ENCODE measurements at regions not wholly inside any gene's neighbourhood (a gene's known extent, or its start where the extent isn't known, plus 50 kb on each side); places are given as distances from the start of the nearest gene placed in this dataset.
"Not testable (repeated sequence)": the region's sequence is repeated elsewhere in the genome, so short reads cannot be mapped to it uniquely, and the experiment has no call there.

DNA sequence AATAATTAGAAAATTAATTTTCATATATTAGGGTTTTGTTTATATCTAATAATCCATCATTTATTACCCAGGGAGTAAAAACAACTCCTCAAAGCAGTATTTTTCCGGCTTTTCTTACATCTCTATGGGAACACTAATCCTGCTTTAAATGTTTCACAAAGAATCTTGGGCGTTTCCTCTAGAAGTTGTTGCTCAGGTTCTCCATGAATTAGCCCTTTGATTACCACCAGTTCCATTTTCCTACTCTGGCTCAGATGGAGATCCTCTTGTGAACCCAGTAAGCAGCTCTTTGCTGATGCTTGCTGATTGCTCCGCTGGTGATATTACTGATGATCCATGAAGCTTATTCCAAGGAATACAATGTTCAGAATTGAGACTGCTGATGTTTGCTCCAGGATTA lies 78.5 kb upstream of the PKP2 start:
- Histone ChIP-seq H3K4ac (ENCODE audit: low read length) (no peak overlapping the region), H3K23ac (ENCODE audit: low read depth, low read length, poor library complexity) (no peak overlapping the region), H2BK12ac (ENCODE audit: low read length) (no peak overlapping the region), H3K36me3 (replicated peaks in 1 of 2; ENCODE audit: control insufficient read depth in 2 of 2, insufficient read depth in 2 of 2, low read length in 2 of 2) (no peaks in the 10 kb centered on the region), H3K4me3 (ENCODE audit: low read length in 2 of 2) (no peak overlapping the region), H3K14ac (ENCODE audit: low read length) (no peak overlapping the region), H2AK5ac (ENCODE audit: low read depth, low read length) (no peak overlapping the region), H2AFZ (ENCODE audit: low read length) (no peak overlapping the region), H2BK15ac (ENCODE audit: low read length) (no peak overlapping the region), H3K4me2 (ENCODE audit: insufficient read depth, low read length, poor library complexity, severe bottlenecking) (no peak overlapping the region), H3K9ac (ENCODE audit: low read depth, low read length, poor library complexity) (no peak overlapping the region), H4K91ac (ENCODE audit: low read depth, low read length, poor library complexity) (no peak overlapping the region), H3K27ac (replicated peaks; ENCODE audit: low read length) (no peak overlapping the region), H3K18ac (ENCODE audit: low read length) (no peak overlapping the region), H4K8ac (ENCODE audit: low read depth, low read length) (no peak overlapping the region), H3K79me1 (ENCODE audit: low read depth, low read length) (no peaks in the 10 kb centered on the region), H2BK120ac (ENCODE audit: low read depth, low read length) (no peak overlapping the region), H3K27me3 (ENCODE audit: control insufficient read depth in 3 of 3, insufficient read depth in 3 of 3, low read depth in 1 of 3, low read length in 3 of 3) (no peaks in the 10 kb centered on the region), H2BK5ac (ENCODE audit: low read length) (no peak overlapping the region), H3K9me3 (replicated peaks in 1 of 2; ENCODE audit: control insufficient read depth in 2 of 2, insufficient read depth in 1 of 2, low read depth in 1 of 2, low read length in 2 of 2) (no peaks in the 10 kb centered on the region), H3K4me1 (ENCODE audit: control insufficient read depth in 2 of 2, insufficient read depth in 1 of 2, low read depth in 1 of 2, low read length in 2 of 2) (no peaks in the 10 kb centered on the region)
- whole genome bisulfite sequencing, 2 donors (ENCODE audit: extremely low coverage in 2 of 2, insufficient read length in 2 of 2, insufficient replicate concordance in 1 of 2): no CpG with 5 or more reads among the region's 3 CpGs
- DNase-seq (ENCODE audit: low spot score): no peak

DNA sequence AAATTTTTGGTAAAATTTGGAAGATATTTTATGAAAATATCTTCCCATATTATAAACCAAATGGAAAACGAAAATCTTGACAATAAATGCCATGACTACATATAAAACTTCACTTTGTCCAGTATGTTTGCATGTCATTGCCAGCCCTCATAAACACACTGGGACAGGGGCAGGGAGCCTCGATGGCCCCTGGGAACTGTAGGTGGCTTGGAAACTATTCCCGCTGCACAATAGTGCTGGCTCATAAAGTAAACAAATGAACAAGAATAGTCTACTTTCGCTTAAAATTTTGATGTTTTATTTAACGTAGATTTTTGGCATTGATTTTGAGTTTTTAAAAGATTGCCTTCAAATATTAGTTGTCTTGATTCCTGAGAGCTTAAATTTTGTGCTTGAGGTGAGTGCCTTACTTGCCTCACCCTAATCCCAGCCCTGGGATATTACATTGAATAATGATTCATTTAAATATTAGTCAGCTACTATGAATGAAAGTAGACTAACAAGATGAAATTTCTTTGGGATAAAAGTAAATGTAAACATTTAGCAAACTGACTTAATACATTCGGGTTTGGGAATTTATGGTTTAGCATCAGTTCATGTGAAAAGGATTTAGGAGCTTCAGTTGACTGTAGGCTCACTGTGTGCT lies 74.0 kb upstream of the PKP2 start:
- Histone ChIP-seq H3K79me1 (ENCODE audit: low read depth, low read length) (no peaks in the 10 kb centered on the region), H3K23ac (ENCODE audit: low read depth, low read length, poor library complexity) (no peak overlapping the region), H2BK15ac (ENCODE audit: low read length) (no peak overlapping the region), H4K8ac (ENCODE audit: low read depth, low read length) (no peak overlapping the region), H3K9ac (ENCODE audit: low read depth, low read length, poor library complexity) (no peak overlapping the region), H3K27ac (replicated peaks; ENCODE audit: low read length) (no peak overlapping the region), H3K18ac (ENCODE audit: low read length) (no peak overlapping the region), H3K9me3 (replicated peaks in 1 of 2; ENCODE audit: control insufficient read depth in 2 of 2, insufficient read depth in 1 of 2, low read depth in 1 of 2, low read length in 2 of 2) (no peaks in the 10 kb centered on the region), H3K36me3 (replicated peaks in 1 of 2; ENCODE audit: control insufficient read depth in 2 of 2, insufficient read depth in 2 of 2, low read length in 2 of 2) (no peaks in the 10 kb centered on the region), H4K91ac (ENCODE audit: low read depth, low read length, poor library complexity) (no peak overlapping the region), H3K4me2 (ENCODE audit: insufficient read depth, low read length, poor library complexity, severe bottlenecking) (no peak overlapping the region), H3K4ac (ENCODE audit: low read length) (no peak overlapping the region), H3K27me3 (ENCODE audit: control insufficient read depth in 3 of 3, insufficient read depth in 3 of 3, low read depth in 1 of 3, low read length in 3 of 3) (no peaks in the 10 kb centered on the region), H2BK120ac (ENCODE audit: low read depth, low read length) (no peak overlapping the region), H2AK5ac (ENCODE audit: low read depth, low read length) (no peak overlapping the region), H3K14ac (ENCODE audit: low read length) (no peak overlapping the region), H3K4me3 (ENCODE audit: low read length in 2 of 2) (no peak overlapping the region), H3K4me1 (ENCODE audit: control insufficient read depth in 2 of 2, insufficient read depth in 1 of 2, low read depth in 1 of 2, low read length in 2 of 2) (no peaks in the 10 kb centered on the region), H2BK12ac (ENCODE audit: low read length) (no peak overlapping the region), H2BK5ac (ENCODE audit: low read length) (no peak overlapping the region), H2AFZ (ENCODE audit: low read length) (no peak overlapping the region)
- DNase-seq (ENCODE audit: low spot score): no peak
- WGBS, 2 donors (ENCODE audit: extremely low coverage in 2 of 2, insufficient read length in 2 of 2, insufficient replicate concordance in 1 of 2): 100% methylated on average over 1 of the region's 6 CpGs; no CpG with 5 or more reads in 1 of the 2 donors

- Histone ChIP-seq H2BK12ac (ENCODE audit: low read length) (no peak overlapping the region), H3K9ac (ENCODE audit: low read depth, low read length, poor library complexity) (no peak overlapping the region), H3K4me1 (ENCODE audit: control insufficient read depth in 2 of 2, insufficient read depth in 1 of 2, low read depth in 1 of 2, low read length in 2 of 2) (no peaks in the 10 kb centered on the region), H3K9me3 (replicated peaks in 1 of 2; ENCODE audit: control insufficient read depth in 2 of 2, insufficient read depth in 1 of 2, low read depth in 1 of 2, low read length in 2 of 2) (no peaks in the 10 kb centered on the region), H3K4me2 (ENCODE audit: insufficient read depth, low read length, poor library complexity, severe bottlenecking) (no peak overlapping the region), H2AK5ac (ENCODE audit: low read depth, low read length) (no peak overlapping the region), H2AFZ (ENCODE audit: low read length) (no peak overlapping the region), H2BK15ac (ENCODE audit: low read length) (no peak overlapping the region), H4K8ac (ENCODE audit: low read depth, low read length) (no peak overlapping the region), H3K14ac (ENCODE audit: low read length) (no peak overlapping the region), H3K4ac (ENCODE audit: low read length) (no peak overlapping the region), H3K23ac (ENCODE audit: low read depth, low read length, poor library complexity) (no peak overlapping the region), H3K36me3 (replicated peaks in 1 of 2; ENCODE audit: control insufficient read depth in 2 of 2, insufficient read depth in 2 of 2, low read length in 2 of 2) (no peaks in the 10 kb centered on the region), H4K91ac (ENCODE audit: low read depth, low read length, poor library complexity) (no peak overlapping the region), H3K4me3 (ENCODE audit: low read length in 2 of 2) (no peak overlapping the region), H3K79me1 (ENCODE audit: low read depth, low read length) (no peaks in the 10 kb centered on the region), H3K27ac (replicated peaks; ENCODE audit: low read length) (no peak overlapping the region), H3K27me3 (ENCODE audit: control insufficient read depth in 3 of 3, insufficient read depth in 3 of 3, low read depth in 1 of 3, low read length in 3 of 3) (no peaks in the 10 kb centered on the region), H2BK5ac (ENCODE audit: low read length) (no peak overlapping the region), H3K18ac (ENCODE audit: low read length) (no peak overlapping the region), H2BK120ac (ENCODE audit: low read depth, low read length) (no peak overlapping the region)
- DNase-seq (ENCODE audit: low spot score): no peak
- WGBS, 2 donors (ENCODE audit: extremely low coverage in 2 of 2, insufficient read length in 2 of 2, insufficient replicate concordance in 1 of 2): no CpG with 5 or more reads among the region's 9 CpGs
Measured at GRCh38 chr12:32964981-32965585, 68.5 kb upstream of the PKP2 start.

DNA sequence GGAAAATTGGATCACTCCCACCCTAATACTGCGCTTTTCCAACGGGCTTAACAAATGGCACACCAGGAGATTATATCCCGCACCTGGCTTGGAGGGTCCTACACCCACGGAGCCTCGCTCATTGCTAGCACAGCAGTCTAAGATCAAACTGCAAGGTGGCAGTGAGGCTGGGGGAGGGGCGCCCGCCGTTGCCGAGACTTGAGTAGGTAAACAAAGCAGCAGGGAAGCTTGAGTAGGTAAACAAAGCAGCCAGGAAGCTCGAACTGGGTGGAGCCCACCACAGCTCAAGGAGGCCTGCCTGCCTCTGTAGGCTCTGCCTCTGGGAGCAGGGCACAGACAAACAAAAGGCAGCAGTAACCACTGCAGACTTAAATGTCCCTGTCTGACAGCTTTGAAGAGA lies 59.8 kb upstream of the PKP2 start:
- H2BK12ac ChIP-seq (ENCODE audit: low read length); H3K14ac ChIP-seq (ENCODE audit: low read length); H3K4ac ChIP-seq (ENCODE audit: low read length); H3K9me3 ChIP-seq (replicated peaks in 1 of 2; ENCODE audit: control insufficient read depth in 2 of 2, insufficient read depth in 1 of 2, low read depth in 1 of 2, low read length in 2 of 2); H4K8ac ChIP-seq (ENCODE audit: low read depth, low read length); H3K23ac ChIP-seq (ENCODE audit: low read depth, low read length, poor library complexity); DNase-seq (ENCODE audit: low spot score); H3K4me2 ChIP-seq (ENCODE audit: insufficient read depth, low read length, poor library complexity, severe bottlenecking); H2AFZ ChIP-seq (ENCODE audit: low read length); H4K91ac ChIP-seq (ENCODE audit: low read depth, low read length, poor library complexity); H3K4me1 ChIP-seq (ENCODE audit: control insufficient read depth in 2 of 2, insufficient read depth in 1 of 2, low read depth in 1 of 2, low read length in 2 of 2); H2AK5ac ChIP-seq (ENCODE audit: low read depth, low read length); H2BK15ac ChIP-seq (ENCODE audit: low read length); H2BK120ac ChIP-seq (ENCODE audit: low read depth, low read length); H3K27me3 ChIP-seq (ENCODE audit: control insufficient read depth in 3 of 3, insufficient read depth in 3 of 3, low read depth in 1 of 3, low read length in 3 of 3); H3K27ac ChIP-seq (replicated peaks; ENCODE audit: low read length); H3K18ac ChIP-seq (ENCODE audit: low read length); H3K36me3 ChIP-seq (replicated peaks in 1 of 2; ENCODE audit: control insufficient read depth in 2 of 2, insufficient read depth in 2 of 2, low read length in 2 of 2); H3K4me3 ChIP-seq (ENCODE audit: low read length in 2 of 2); H3K9ac ChIP-seq (ENCODE audit: low read depth, low read length, poor library complexity); H3K79me1 ChIP-seq (ENCODE audit: low read depth, low read length); H2BK5ac ChIP-seq (ENCODE audit: low read length): not testable (repeated sequence)
- WGBS, 2 donors (ENCODE audit: extremely low coverage in 2 of 2, insufficient read length in 2 of 2, insufficient replicate concordance in 1 of 2): no CpG with 5 or more reads among the region's 10 CpGs

Data from neuronal stem cell (in vitro differentiated cells).